ENCODE measurements at regions not wholly inside any gene's neighbourhood (a gene's known extent, or its start where the extent isn't known, plus 50 kb on each side); places are given as distances from the start of the nearest gene placed in this dataset.
A peak's percentile ranks its signal among the peaks of the same experiment; 100 is the strongest.

DNA sequence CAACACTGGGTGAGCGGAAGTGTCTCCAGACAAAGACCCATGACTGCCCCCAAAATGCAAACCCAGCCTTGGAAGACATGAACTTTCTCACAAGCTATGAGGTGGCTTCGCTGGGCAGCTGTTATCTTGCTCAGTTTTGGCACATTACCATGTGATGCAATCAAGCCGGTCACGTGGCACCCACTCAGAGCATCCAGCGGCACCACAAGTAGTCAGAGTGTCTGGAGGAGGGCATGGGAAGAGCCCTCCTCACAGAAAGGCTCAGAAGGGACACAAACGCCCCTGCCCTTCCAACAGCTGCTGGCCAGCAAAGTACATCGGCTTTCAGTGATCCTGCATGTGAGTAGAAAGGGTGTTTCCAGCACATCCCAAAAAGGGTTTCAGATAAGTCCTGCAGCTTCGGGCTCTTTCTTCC, 145.5 kb upstream of the IRF2BP2 start (continued):
- TF ChIP-seq ZBTB49 (tag by site-specific recombination; IDR thresholded peaks at IDR 0.05; ENCODE audit: low read depth) (no peak), ZNF37A (tag by site-specific recombination; IDR thresholded peaks at IDR 0.05) (no peak), TCF7L2 (IDR thresholded peaks at IDR 0.05; ENCODE audit: borderline replicate concordance, low read depth, low read length) (no peak), ZNF10 (tag by site-specific recombination; IDR thresholded peaks at IDR 0.05) (no peak), ZNF394 (tag by site-specific recombination; IDR thresholded peaks at IDR 0.05; ENCODE audit: borderline replicate concordance) (peak; percentile 66; the same call in 1 of the 2 replicates), ZNF16 (tag by site-specific recombination; IDR thresholded peaks at IDR 0.05; ENCODE audit: low read depth) (no peak), ZNF561 (tag by site-specific recombination; IDR thresholded peaks at IDR 0.05; ENCODE audit: borderline replicate concordance) (peak; percentile 61; the same call in 1 of the 2 replicates), GLI4 (tag by site-specific recombination; IDR thresholded peaks at IDR 0.05) (no peak), ZNF571 (tag by site-specific recombination; IDR thresholded peaks at IDR 0.05) (no peak), PBX3 (CRISPR knock-in tag; IDR thresholded peaks at IDR 0.05) (no peak), ZNF19 (tag by site-specific recombination; IDR thresholded peaks at IDR 0.05; ENCODE audit: low read depth) (no peak), ZNF514 (tag by site-specific recombination; IDR thresholded peaks at IDR 0.05) (no peak), ZNF544 (tag by site-specific recombination; IDR thresholded peaks at IDR 0.05) (no peak), ZNF510 (tag by site-specific recombination; IDR thresholded peaks at IDR 0.05; ENCODE audit: insufficient replicate concordance) (no peak), ZSCAN4 (tag by site-specific recombination; IDR thresholded peaks at IDR 0.05) (no peak), ZNF169 (tag by site-specific recombination; IDR thresholded peaks at IDR 0.05) (no peak), ZNF596 (tag by site-specific recombination; IDR thresholded peaks at IDR 0.05) (no peak), ZFP3 (tag by site-specific recombination; IDR thresholded peaks at IDR 0.05; ENCODE audit: low read depth) (no peak), ZNF76 (tag by site-specific recombination; IDR thresholded peaks at IDR 0.05; ENCODE audit: borderline replicate concordance, low read depth) (no peak), ZNF274 (IDR thresholded peaks at IDR 0.05; ENCODE audit: low read length) (no peak), ZNF274 (tag by site-specific recombination; IDR thresholded peaks at IDR 0.05; ENCODE audit: borderline replicate concordance) (no peak), ZNF48 (tag by site-specific recombination; IDR thresholded peaks at IDR 0.05) (no peak), ZNF112 (tag by site-specific recombination; IDR thresholded peaks at IDR 0.05) (no peak), ZNF140 (tag by site-specific recombination; IDR thresholded peaks at IDR 0.05) (no peak), ZNF580 (tag by site-specific recombination; IDR thresholded peaks at IDR 0.05) (peak; percentile 59), ZNF629 (tag by site-specific recombination; IDR thresholded peaks at IDR 0.05) (peak; percentile 80), ZNF670 (tag by site-specific recombination; IDR thresholded peaks at IDR 0.05; ENCODE audit: low read depth) (no peak), ZBTB48 (tag by site-specific recombination; IDR thresholded peaks at IDR 0.05) (no peak), ZNF266 (tag by site-specific recombination; IDR thresholded peaks at IDR 0.05; ENCODE audit: low read depth) (no peak), ZNF624 (tag by site-specific recombination; IDR thresholded peaks at IDR 0.05) (no peak), MZF1 (tag by site-specific recombination; IDR thresholded peaks at IDR 0.05; ENCODE audit: borderline replicate concordance) (no peak), PRDM1 (tag by site-specific recombination; IDR thresholded peaks at IDR 0.05) (peak; percentile 48; the same call in 1 of the 2 replicates), ZNF776 (tag by site-specific recombination; IDR thresholded peaks at IDR 0.05; ENCODE audit: borderline replicate concordance) (no peak), ZSCAN30 (tag by site-specific recombination; IDR thresholded peaks at IDR 0.05) (peak; percentile 72; the same call in 1 of the 2 replicates)
- TF ChIP-seq, protein P1, sequence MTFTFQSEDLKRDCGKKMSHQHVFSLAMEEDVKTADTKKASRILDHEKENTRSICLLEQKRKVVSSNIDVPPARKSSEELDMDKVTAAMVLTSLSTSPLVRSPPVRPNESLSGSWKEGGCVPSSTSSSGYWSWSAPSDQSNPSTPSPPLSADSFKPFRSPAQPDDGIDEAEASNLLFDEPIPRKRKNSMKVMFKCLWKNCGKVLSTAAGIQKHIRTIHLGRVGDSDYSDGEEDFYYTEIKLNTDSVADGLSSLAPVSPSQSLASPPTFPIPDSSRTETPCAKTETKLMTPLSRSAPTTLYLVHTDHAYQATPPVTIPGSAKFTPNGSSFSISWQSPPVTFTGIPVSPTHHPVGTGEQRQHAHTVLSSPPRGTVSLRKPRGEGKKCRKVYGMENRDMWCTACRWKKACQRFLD (tag by site-specific recombination; IDR thresholded peaks at IDR 0.05) = no peak

Measured in HEK293 (cell line).